CD4-positive, alpha-beta T cell treated with Interleukin-4 for 1 hour (primary cell): ENCODE measurements at regions not wholly inside any gene's neighbourhood (a gene's known extent, or its start where the extent isn't known, plus 50 kb on each side); places are given as distances from the start of the nearest gene placed in this dataset.
"Not testable (repeated sequence)": the region's sequence is repeated elsewhere in the genome, so short reads cannot be mapped to it uniquely, and the experiment has no call there.

Experiments used
- DNase-seq, 2 donors: peaks; one replicate each; pipeline ENCODE4 v3.0.0-alpha.2; 2020 to 2022

DNA sequence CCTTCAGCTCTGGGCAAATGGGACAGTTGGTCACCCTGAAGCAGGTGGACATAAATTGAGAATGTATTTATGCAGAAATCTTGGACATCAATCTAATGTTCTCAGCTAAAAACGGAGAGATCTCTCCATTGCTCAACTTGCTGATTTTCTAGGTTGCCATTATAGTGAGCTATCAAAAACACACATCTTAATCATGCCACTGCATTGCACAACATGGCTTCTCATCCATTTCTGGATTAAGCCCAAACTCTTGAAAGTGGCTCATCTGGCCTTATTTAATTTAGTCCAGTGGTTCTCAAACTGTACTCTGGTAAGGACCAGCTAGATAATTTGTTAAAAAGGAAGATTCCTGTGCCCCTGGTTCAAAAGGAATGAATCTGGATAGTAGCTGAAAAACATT is 324.9 kb upstream of the CITED2 start:
- no peak for DNase-seq

DNA sequence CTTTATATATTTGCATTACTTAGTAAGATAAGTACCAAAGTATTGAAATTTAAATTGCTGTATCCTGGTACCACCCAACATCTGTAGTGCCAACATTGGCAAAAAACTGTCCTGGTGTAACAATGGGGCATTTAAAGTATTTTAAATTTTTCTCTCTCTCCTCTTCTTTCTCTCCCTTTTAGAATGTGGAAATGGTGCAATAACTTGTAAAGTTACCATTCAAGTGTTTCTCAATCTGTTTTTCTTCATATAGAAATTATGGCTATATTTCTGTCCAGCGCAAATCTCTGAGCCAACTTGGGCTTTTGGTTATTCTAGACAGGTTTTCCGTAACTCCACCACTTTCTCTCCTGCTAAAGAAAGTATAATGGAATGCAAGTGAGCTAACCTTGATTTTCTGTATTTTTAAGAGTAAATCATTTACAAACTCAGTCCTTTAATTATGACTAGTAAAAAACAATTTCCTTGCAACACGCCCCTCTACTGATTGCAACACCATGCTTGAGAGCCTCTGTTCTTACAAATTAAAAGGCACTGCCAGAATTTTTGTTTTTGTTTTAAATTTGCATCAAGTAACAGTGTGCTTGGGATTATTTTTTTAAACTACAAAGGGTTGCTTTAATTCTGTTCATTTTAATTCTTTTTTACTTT is 324.2 kb upstream of the CITED2 start:
- DNase-seq, result no peak

DNA sequence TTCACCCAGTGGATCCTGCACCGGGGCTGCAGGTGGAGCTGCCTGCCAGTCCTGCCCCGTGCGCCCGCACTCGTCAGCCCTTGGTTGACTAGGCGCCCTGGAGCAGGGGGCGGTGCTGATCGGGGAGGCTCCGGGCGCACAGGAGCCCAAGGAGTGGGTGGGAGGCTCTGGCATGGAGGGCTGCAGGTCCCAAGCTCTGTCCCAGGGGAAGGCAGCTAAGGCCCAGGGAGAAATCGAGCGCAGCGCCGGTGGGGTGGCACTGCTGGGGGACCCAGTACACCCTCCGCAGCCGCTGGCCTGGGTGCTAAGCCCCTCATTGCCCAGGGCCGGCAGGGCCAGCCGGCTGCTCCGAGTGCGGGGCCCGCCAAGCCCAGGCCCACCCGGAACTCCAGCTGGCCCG is 323.4 kb upstream of the CITED2 start:
- not testable (repeated sequence) for DNase-seq

DNA sequence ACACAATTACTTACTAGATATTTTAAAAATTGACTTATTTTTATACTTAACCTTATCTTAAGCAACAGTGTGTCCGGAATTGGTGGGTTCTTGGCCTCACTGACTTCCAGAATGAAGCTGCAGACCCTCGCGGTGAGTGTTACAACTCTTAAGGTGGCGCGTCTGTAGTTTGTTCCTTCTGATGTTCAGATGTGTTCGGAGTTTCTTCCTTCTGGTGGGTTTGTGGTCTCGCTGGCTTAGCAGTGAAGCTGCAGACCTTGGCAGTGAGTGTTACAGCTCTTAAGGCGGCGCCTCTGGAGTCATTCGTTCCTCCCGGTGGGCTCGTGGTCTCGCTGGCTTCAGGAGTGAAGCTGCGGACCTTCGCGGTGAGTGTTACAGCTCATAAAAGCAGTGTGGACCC is 322.5 kb upstream of the CITED2 start:
- not testable (repeated sequence) for DNase-seq

DNA sequence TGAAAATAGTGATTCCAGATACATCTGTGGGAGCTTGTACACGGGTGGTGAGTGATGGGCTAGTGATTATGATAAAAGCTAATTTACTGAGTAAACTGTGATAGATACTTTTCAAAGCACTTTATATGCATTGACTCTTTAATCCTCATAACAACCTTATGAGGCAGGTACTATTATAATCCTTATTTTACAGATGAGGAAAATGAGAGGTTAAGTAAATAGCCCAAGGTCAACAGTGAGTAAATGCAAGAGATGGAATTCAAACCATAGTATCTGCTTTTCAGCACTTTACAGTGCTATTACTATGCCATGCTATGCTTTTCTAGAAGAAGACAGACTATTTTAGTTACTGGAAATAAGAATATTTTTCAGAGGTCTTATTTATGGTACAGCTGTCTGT is 320.9 kb upstream of the CITED2 start:
- DNase-seq, result no peak

DNA sequence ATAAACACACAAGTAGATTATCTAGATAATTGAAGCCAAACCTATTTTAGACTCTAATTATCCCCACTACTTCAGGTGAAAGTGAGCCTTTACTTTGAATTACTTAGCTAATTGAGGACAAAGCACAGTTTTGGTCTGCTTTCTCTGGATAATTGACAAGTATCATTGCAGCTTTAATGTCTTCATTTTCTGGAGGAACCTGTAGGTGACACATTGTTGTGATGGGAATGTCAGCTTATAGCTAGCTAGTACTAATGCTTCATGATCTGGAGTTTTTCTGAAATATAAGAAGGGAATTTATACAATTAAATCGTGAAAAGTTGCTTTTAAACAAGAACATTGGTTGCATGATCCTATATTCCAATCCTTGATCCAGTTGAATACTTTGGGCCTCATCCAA is 319.3 kb upstream of the CITED2 start:
- no peak for DNase-seq

DNA sequence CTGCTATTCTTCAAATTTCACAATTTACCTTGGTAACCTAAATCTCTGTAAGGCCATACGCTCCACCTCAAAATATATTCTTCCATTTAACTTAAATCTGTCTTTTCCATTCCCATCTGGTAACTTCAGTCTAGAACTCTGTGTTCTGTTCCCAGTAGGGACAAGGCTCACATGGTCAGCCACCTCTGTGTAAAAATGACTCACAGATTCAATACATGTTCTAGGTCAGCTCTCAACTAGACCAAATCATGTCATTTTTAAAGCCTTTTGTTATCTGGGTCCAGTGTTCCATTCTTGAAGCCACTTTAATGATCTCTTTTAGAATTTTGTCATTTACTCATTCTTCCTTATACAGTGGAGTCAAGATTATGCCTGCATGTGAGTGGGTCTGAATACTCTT is 315.6 kb upstream of the CITED2 start:
- no peak for DNase-seq

DNA sequence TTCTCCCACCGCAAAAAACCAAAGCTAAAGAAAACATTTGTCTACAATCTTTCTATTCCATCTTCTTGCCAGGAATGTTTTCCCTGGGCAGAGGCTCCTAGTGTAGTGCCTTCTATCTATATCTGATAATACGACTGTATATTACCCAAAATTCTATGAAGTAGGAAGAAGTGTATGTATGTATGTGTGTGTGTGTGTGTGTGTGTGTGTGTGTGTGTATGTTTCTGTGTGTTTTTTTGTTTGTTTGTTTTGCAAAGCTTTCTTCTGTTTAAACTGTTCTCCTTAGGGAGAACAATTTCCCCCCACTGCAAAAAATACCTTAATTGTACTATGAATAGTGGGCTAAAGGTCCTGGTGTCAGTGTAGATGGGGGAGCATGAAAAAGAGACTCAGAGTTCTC is 312.6 kb upstream of the CITED2 start:
- DNase-seq, result no peak

DNA sequence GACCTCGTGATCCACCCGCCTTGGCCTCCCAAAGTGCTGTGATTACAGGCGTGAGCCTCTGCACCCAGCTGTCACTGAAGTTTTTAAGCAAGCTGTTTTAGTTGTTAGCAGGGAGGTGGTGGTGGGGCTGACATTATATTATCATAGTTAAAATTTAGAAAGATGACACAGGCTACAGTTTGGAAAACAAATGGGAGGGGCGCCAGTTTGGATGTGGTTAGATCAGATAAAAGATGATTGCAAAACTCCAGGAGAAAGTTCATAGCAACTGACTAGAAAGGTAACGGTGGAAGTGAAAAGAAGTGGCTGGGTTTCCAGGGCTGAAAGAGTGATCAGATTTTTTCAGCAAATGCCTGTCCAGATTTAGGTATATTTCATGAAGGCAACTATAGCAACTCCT is 311.9 kb upstream of the CITED2 start:
- DNase-seq, result no peak

DNA sequence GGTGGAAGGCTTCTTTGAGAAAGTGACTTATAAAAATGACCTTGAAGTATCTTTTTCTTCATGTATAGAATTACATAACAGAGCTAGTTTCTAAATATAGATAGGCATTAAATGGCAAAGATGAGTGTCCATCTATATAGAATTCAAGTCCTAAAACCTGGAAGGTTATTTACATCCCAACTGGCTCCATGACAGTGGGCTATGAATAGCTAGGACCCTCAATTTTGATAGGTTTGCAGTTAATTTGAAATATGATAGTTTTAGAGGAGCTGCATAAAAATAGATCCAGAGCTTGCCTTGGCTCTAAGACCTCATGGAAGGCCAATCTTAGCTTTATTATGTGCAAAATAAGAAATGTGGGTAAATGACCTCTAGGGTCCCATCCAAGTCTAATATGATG is 310.6 kb upstream of the CITED2 start:
- no peak for DNase-seq

DNA sequence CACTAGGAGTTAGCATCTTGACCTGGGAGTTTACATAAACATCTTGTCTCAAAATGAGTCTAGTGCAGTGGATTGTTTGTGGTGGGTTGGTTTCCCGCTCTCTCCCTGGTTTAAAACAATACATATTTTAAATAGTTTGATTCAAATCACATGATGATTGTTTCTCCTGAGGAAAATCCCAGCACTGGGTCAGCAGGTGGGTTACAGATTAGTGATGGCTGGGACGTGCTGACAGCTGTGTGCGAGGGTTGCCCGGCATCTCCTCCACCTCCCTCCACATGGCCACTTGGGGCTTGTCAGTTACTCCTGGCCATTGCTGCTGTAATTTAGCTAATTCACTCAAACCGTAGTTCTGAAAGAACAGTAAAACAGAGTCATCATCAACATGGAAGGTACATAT is 306.4 kb upstream of the CITED2 start:
- DNase-seq, result no peak

DNA sequence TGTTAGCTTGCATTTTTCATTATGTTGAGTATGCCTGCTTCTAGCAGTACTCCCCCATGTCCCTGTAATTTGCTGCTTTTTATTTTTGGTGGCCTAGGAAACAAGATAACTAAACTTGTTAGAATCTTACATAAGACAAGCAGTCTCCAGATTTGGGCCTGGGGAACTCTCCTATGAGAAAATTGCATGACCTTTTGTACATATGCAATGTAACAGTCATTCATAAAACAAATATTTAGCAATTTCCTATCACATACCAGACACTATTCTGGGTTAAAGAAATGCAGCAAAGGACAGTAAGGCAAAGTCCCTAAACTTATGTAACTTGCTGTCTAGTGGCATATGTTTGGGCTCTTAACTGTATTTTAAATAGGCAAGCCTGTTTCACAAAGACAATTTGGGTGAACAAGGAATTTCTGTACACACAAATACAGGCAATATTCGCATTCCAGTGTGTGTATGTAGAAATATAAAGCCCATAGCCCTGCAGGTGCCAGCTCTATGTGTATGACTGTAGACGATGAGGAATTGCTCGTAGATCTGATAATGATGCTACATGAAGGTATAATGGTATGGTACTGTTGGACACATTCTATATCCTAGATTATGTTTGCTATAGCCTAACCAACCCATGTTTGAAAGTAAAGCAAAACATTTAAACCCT is 305.2 kb upstream of the CITED2 start:
- DNase-seq, result no peak

DNA sequence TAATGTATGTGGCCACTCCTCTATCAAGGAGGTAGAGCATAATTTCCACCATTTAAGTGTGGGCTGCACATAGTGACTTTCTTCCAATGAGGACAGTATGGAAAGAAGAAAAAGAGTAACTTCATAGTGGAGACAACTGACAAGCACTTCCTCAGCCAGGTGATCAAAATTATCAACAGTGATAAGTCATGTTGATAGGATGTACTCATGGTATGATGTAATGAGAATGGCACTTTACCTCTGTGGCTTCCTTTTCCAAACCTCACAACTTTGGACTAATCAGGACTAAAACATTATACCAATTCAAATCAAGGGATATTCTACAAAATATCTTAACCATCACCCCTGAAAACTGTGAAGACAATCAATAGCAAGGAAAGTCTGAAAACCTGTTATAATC is 302.3 kb upstream of the CITED2 start:
- DNase-seq, result no peak

DNA sequence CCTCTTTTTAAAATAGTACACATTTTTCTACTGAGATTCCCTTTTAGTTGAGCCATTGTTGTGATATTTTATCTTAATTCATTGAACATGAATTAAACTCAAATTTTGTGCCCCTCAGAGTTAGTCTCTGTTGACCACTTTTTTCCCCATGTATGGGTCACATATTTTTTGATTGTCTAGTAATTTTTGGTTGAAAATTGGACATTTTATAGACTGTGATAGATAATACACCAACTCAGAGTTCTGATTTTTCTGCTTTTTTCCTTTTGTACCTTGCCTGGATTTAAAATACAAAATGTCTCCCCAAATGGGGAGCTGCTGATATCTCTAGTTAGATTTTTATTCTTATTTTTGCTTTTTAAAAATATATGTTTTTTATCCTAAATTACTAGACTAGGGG is 291.8 kb upstream of the CITED2 start:
- no peak for DNase-seq

DNA sequence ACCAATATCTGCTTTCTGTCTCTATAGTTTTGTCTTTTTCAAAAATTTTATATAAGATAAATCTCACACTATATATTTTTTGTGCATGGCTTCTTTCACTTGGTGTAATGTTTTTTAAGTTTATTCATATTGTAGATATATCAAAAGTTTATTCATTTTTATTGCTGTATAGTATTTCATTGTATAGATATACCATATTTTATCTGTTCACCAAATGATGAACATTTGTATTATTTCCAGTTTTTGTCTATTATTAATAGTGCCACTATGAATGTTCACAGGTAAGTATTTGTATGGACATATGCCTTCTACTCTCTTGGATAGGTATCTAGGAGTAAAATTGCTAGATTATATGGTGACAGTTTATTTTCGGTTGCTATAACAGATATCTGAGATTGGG is 289.5 kb upstream of the CITED2 start:
- DNase-seq, result no peak

DNA sequence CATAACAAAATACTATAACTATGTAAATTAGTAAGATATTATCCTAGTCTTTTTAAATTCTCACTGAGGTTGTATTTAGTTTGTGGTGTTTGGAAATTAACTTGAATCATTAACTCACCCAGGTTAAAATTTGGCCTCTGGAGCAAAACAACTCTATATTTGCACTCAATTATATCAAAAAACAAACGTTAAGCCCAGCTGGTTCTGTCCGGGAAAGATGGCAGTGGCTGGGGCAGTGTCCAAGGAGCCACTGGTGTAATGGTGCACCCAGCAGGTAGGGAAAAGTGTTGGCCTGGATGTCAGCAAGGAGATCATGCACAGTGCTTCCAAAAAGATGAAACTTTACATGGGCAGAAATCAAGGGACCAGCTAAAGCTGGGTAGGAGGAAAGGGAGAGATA is 285.3 kb upstream of the CITED2 start:
- no peak for DNase-seq

DNA sequence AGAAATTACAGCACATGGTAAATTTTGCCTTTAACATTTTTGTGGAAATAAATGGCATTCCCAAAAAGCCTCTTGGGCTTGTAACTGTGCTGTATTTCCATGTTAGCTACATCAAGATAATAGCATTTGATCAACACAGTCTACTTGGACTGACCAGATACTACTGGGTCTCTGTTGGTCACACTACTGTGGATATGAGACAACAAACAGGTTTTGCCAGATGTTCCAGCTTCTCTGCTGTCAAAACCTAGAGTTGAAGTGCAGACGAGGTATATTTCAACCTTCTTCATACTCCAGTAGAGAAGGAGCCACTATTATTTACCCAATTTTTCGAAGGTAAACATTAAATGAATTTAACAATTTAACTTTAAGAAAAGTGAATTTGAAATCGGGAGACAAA is 284.7 kb upstream of the CITED2 start:
- no peak for DNase-seq

DNA sequence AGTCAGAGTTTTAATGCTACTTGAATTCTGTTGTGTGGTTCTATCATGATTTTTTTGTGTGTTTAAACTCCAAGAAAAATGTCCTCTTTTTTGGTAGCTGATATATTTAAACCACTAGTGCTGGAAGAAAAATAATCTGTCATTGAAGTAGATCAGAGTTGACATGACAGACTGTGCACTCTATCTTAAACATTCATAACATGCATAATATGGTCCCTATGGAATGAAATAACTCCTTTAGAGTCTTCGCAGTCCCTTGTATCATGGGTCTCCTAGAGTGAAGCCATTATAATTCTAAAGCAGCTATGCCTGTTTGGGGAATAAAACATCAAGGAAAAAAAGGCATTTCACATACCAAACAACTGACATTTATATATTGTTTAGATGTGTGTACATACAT is 282.7 kb upstream of the CITED2 start:
- DNase-seq, result no peak

DNA sequence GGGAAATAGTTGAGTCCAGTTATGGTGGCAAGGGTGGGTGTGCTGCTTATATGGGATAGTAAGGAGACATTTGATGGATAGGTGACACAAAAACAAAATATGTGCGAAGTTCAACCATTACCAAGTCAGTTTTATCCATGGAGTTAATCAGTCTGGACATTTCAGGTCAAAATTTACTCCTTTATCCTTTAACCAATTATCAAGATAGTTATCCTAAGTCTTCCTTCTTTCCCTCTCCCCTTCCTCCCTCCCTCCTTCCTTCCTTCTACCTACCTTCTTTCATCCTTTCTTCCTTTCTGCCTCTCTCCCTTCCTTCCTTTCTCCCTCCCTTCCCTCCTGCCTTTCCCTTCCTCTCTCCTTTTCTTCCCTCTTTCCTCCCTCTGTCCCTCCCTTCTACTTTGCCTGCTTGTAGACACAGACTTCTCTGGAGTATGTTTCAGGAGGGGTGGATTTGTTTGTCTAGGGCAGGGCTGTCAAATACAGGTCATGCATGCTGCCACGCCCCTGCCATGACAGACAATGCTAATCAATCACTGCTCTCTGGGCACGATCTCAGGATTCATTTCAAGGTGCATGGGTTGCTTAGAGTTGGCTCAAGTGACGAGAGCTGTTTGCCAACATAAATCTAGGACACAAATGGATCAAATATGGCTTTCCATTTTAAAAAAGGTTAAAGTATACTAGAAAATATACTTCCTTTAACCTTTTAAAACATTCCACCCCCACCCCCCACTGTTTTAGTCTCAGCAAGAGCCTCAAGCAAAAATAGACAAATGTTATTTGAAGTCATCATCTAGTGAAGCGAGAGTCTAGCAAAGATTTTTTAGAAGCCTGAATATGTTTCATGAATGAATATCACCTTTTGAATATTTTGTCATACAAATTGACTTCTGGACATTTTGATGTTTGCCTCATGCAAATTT is 281.6 kb upstream of the CITED2 start:
- DNase-seq, result no peak

DNA sequence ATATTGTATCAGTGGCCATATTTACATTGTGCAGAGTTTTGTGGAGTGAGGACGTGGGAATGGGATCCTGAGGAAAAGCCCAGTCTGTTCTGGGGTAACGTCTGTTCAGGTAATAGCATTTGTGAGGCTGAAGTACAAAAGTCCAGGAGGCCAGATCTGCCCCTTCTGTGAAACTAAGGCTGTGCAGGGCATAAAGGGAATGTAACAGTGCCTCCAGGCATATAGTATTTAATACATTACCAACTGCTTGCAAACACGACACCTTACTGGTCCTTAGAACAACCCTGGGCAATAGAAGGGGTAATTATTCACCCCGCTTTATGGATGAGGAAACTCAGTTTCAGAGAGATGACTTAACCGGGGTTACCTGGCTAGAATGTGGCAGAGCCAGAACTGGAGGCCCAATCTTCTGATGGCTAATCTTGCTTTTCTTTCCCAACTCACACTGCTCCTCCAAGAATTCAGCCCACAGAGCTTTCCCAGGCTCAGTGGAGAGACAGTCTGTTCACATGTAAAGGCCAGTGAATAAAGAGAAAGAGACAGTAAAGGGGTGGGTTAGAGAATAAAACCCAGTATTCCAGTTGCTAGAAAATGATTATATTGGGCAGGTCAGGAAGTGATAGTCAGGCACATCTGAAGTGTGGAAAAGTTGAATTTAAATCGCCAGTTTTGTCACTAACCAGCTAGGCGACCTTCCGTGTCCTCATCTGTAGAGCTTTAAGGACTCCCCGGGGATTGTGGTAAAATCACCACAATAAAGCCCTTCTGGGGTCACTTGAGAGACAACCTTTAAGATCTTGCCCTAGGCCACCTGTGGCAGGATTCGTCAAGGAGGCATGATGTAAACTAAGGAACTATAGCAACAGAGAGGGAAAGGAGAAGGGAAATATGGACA is 280.7 kb upstream of the CITED2 start:
- no peak for DNase-seq

DNA sequence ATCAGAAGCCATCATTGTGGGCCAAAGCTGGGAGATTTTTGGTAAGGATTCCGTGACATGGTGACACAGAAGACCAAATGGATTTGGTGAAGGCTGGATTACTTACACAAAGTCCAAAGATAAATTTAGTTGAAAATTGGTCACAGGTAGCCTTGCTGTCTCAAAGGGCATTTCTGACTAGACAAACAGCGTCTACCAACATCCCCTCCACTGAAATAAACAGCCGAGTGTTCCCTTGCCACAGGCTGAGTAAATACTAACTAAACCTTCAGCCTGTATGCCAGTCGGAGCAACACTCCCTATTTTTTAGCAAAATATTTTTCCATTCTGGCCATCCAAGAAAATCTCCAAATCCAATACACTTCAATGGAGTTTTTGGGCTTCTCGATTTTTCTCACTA is 279.9 kb upstream of the CITED2 start:
- DNase-seq, result no peak

DNA sequence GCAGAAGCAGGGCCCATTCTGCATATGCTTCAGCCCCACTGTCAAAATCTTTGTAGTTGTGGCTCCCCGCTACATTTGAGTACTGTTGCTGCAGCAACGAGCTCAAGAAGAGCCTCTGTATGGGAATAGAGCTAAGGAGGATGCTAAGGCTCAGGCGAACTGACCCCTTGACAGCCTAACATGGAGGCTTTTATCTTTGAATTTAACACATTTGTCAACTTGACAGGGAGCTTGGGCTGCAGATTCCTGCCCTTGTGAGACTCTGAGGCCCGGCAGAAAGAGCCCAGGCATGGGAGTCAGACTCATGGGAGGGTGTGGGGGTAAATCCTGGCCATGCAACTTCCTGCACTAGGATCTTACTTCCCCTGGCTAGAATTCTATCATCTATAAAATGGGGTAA is 278.7 kb upstream of the CITED2 start:
- DNase-seq, result no peak

DNA sequence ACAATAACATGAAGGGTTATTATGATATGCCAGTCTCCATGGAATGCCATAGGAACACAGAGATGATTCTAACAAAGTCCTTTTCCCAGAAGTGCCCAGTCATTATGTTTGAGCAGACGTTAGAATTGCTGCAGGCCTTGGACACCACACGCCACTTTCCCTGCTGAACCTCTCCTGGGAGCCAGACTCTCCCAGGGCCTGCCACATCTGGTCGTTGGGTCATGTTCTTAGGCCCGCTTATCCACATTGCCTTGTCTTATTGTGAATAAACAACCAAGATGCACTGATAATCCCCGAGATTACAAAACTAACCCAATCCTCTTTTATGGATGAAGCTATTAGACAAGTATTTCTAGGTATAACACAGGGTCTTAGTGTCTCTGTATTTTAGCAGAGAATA is 276.5 kb upstream of the CITED2 start:
- no peak for DNase-seq
